ENCODE measurements at regions not wholly inside any gene's neighbourhood (a gene's known extent, or its start where the extent isn't known, plus 50 kb on each side); places are given as distances from the start of the nearest gene placed in this dataset.

- Histone ChIP-seq H3K4me1 (no peaks in the 10 kb centered on the region), H3K36me3 (no peaks in the 10 kb centered on the region), H3K27me3 (no peaks in the 10 kb centered on the region), H3K9me3 (no peaks in the 10 kb centered on the region), H3K27ac (no peak overlapping the region), H3K4me3 (no peak overlapping the region)
- intact Hi-C loops (cut with DNase I; ENCODE audit: low total_unique reads) = no loop called here
- TF ChIP-seq POLR2A (IDR thresholded peaks at IDR 0.05) = no peak
- TF ChIP-seq CTCF (IDR thresholded peaks at IDR 0.05) = no peak
- no peak for DNase-seq
Measured at GRCh38 chr9:16025627-16026026, 472.8 kb downstream of the CCDC171 start.

- Histone ChIP-seq H3K4me1 (no peaks in the 10 kb centered on the region), H3K9me3 (no peaks in the 10 kb centered on the region), H3K4me3 (no peak overlapping the region), H3K36me3 (no peaks in the 10 kb centered on the region), H3K27ac (no peak overlapping the region), H3K27me3 (no peaks in the 10 kb centered on the region)
- DNase-seq = no peak
- TF ChIP-seq POLR2A (IDR thresholded peaks at IDR 0.05) (no peak), CTCF (IDR thresholded peaks at IDR 0.05) (no peak)
- intact Hi-C loops (cut with DNase I; ENCODE audit: low total_unique reads) = no loop called here
Measured at GRCh38 chr9:16026886-16027285, 474.0 kb downstream of the CCDC171 start.

DNA sequence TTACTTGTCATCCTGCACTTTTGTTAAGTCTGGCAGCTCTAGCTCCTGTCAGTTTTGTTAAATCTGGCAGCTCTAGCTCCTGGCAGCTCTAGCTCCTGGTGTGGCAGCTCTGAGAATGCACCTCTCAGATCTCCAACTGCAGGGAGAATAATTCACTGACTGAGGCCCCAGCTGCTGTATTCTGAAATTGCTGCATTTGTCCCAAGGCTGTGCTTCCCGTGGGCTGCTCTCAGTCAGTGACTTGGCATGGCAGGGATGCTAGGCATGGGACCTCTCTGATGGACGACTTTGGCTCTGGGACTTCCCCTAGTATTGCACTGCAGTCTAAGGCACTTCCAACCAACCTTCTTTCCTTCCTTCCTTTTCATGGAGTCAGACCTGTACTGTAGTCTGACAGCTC, 475.7 kb downstream of the CCDC171 start:
- TF ChIP-seq CTCF (IDR thresholded peaks at IDR 0.05) (no peak), POLR2A (IDR thresholded peaks at IDR 0.05) (no peak)
- Histone ChIP-seq H3K27me3 (no peaks in the 10 kb centered on the region), H3K27ac (no peak overlapping the region), H3K4me3 (no peak overlapping the region), H3K36me3 (no peaks in the 10 kb centered on the region), H3K9me3 (no peaks in the 10 kb centered on the region), H3K4me1 (no peaks in the 10 kb centered on the region)
- intact Hi-C loops (cut with DNase I; ENCODE audit: low total_unique reads) = no loop called here
- no peak for DNase-seq

DNA sequence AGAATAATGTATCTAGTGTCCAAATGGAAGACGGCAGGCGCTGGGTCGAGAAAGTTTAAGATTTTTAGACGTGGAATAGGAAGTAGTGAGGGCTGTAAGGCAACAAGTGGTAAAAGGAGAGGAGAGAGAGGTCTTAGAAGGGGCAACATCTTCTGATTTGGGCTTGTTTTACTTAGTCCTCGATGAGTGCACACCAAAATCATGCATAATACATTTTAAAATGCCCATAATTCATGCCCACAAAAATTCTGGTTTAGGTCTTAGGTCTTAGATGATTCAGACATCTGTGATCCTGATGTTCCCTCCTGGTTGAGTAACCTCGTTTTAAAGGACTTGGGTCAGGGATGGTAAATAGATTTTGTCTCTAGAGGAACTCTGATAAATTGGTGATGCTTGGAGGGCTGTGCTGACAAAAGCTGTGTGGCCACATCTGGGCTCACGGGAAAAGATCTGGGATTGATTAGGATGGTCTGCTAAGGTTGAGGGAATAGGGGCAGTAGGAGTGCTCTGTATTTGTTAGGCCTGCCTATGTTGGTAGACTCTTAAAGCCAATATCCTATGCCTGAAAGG, 476.3 kb downstream of the CCDC171 start:
- H3K27ac ChIP-seq = no peak overlapping the region
- intact Hi-C loops (cut with DNase I; ENCODE audit: low total_unique reads) = no loop called here
- no peaks in the 10 kb centered on the region for H3K27me3 ChIP-seq
- H3K4me1 ChIP-seq = no peaks in the 10 kb centered on the region
- H3K36me3 ChIP-seq = no peaks in the 10 kb centered on the region
- TF ChIP-seq CTCF (IDR thresholded peaks at IDR 0.05) (no peak), POLR2A (IDR thresholded peaks at IDR 0.05) (no peak)
- no peak for DNase-seq
- H3K4me3 ChIP-seq = no peak overlapping the region
- no peaks in the 10 kb centered on the region for H3K9me3 ChIP-seq

GRCh38 chr9:16029796-16030363, 477.0 kb downstream of the CCDC171 start:
- Histone ChIP-seq H3K9me3 (no peaks in the 10 kb centered on the region), H3K36me3 (no peaks in the 10 kb centered on the region), H3K27me3 (no peaks in the 10 kb centered on the region), H3K4me1 (no peaks in the 10 kb centered on the region), H3K27ac (no peak overlapping the region), H3K4me3 (no peak overlapping the region)
- no peak for TF ChIP-seq CTCF (IDR thresholded peaks at IDR 0.05)
- no peak for TF ChIP-seq POLR2A (IDR thresholded peaks at IDR 0.05)
- DNase-seq = no peak
- intact Hi-C loops (cut with DNase I; ENCODE audit: low total_unique reads) = no loop called here
